ENCODE measurements at regions not wholly inside any gene's neighbourhood (a gene's known extent, or its start where the extent isn't known, plus 50 kb on each side); places are given as distances from the start of the nearest gene placed in this dataset.

GRCh38 chr2:60306267-60306861, 247.1 kb downstream of the BCL11A start:
- DNase-seq: no peak
- H3K36me3 ChIP-seq (ENCODE audit: control insufficient read depth, insufficient read depth, low read length): no peaks in the 10 kb centered on the region
- no peak overlapping the region for H2BK5ac ChIP-seq (ENCODE audit: low read length)

GRCh38 chr2:60303680-60304079, 249.8 kb downstream of the BCL11A start:
- no peak overlapping the region for H2BK15ac ChIP-seq (replicated peaks; ENCODE audit: low read depth)
- WGBS (ENCODE audit: extremely low coverage, insufficient coverage, low lambda C conversion rate): no CpG with 5 or more reads among the region's 2 CpGs
- no peak overlapping the region for H3K56ac ChIP-seq (ENCODE audit: low read length)
- DNase-seq: no peak
- no peak overlapping the region for H3K23ac ChIP-seq (ENCODE audit: low read length)
- H4K5ac ChIP-seq (ENCODE audit: low read length): no peak overlapping the region
- no peak overlapping the region for H3K4me2 ChIP-seq (ENCODE audit: low read length)
- H3K4me3 ChIP-seq (ENCODE audit: low read length): no peak overlapping the region
- H3K18ac ChIP-seq (ENCODE audit: low read length): no peak overlapping the region
- no peak overlapping the region for H3K9ac ChIP-seq (ENCODE audit: low read length)
- H3K36me3 ChIP-seq (ENCODE audit: control insufficient read depth, insufficient read depth, low read length): no peaks in the 10 kb centered on the region
- H2AK5ac ChIP-seq (ENCODE audit: low read length): no peak overlapping the region
- no peak overlapping the region for H3K4ac ChIP-seq (ENCODE audit: low read depth, low read length)
- no peak overlapping the region for H4K8ac ChIP-seq (ENCODE audit: low read depth, low read length)
- no peaks in the 10 kb centered on the region for H3K4me1 ChIP-seq (ENCODE audit: control insufficient read depth, low read depth, low read length)
- no peak overlapping the region for H2BK5ac ChIP-seq (ENCODE audit: low read length)
- no peaks in the 10 kb centered on the region for H3K79me1 ChIP-seq (ENCODE audit: low read length)
- no peak overlapping the region for H2BK120ac ChIP-seq (ENCODE audit: low read depth, low read length)
- no peak overlapping the region for H3K27ac ChIP-seq (ENCODE audit: low read depth, low read length)
- H3K79me2 ChIP-seq (ENCODE audit: control insufficient read depth, insufficient read depth, low read length): no peaks in the 10 kb centered on the region
- H3K27me3 ChIP-seq (ENCODE audit: insufficient read depth, low read length, poor library complexity): no peaks in the 10 kb centered on the region

More at GRCh38 chr2:60306267-60306861, 247.1 kb downstream of the BCL11A start:
- no peak overlapping the region for H3K56ac ChIP-seq (ENCODE audit: low read length)
- H2BK15ac ChIP-seq (replicated peaks; ENCODE audit: low read depth): no peak overlapping the region
- H3K9ac ChIP-seq (ENCODE audit: low read length): no peak overlapping the region
- H3K27ac ChIP-seq (ENCODE audit: low read depth, low read length): no peak overlapping the region
- no peak overlapping the region for H3K23ac ChIP-seq (ENCODE audit: low read length)
- H3K4me1 ChIP-seq (ENCODE audit: control insufficient read depth, low read depth, low read length): no peaks in the 10 kb centered on the region
- H4K8ac ChIP-seq (ENCODE audit: low read depth, low read length): no peak overlapping the region
- H3K27me3 ChIP-seq (ENCODE audit: insufficient read depth, low read length, poor library complexity): no peaks in the 10 kb centered on the region
- no peak overlapping the region for H3K18ac ChIP-seq (ENCODE audit: low read length)
- H2AK5ac ChIP-seq (ENCODE audit: low read length): no peak overlapping the region
- no peaks in the 10 kb centered on the region for H3K79me1 ChIP-seq (ENCODE audit: low read length)
- H4K5ac ChIP-seq (ENCODE audit: low read length): no peak overlapping the region
- no peaks in the 10 kb centered on the region for H3K79me2 ChIP-seq (ENCODE audit: control insufficient read depth, insufficient read depth, low read length)
- WGBS (ENCODE audit: extremely low coverage, insufficient coverage, low lambda C conversion rate): no CpG with 5 or more reads among the region's 5 CpGs
- H2BK120ac ChIP-seq (ENCODE audit: low read depth, low read length): no peak overlapping the region
- H3K4me2 ChIP-seq (ENCODE audit: low read length): no peak overlapping the region
- H3K4me3 ChIP-seq (ENCODE audit: low read length): no peak overlapping the region
- no peak overlapping the region for H3K4ac ChIP-seq (ENCODE audit: low read depth, low read length)

GRCh38 chr2:60302377-60303126, 250.9 kb downstream of the BCL11A start:
- Histone ChIP-seq H3K56ac (ENCODE audit: low read length) (no peak overlapping the region), H3K79me2 (ENCODE audit: control insufficient read depth, insufficient read depth, low read length) (no peaks in the 10 kb centered on the region), H2AK5ac (ENCODE audit: low read length) (no peak overlapping the region), H3K23ac (ENCODE audit: low read length) (no peak overlapping the region), H2BK120ac (ENCODE audit: low read depth, low read length) (no peak overlapping the region), H3K36me3 (ENCODE audit: control insufficient read depth, insufficient read depth, low read length) (no peaks in the 10 kb centered on the region), H4K5ac (ENCODE audit: low read length) (no peak overlapping the region), H2BK15ac (replicated peaks; ENCODE audit: low read depth) (no peak overlapping the region), H3K9ac (ENCODE audit: low read length) (no peak overlapping the region), H4K8ac (ENCODE audit: low read depth, low read length) (no peak overlapping the region), H3K4me3 (ENCODE audit: low read length) (no peak overlapping the region), H3K4me1 (ENCODE audit: control insufficient read depth, low read depth, low read length) (no peaks in the 10 kb centered on the region), H3K27ac (ENCODE audit: low read depth, low read length) (no peak overlapping the region), H2BK5ac (ENCODE audit: low read length) (no peak overlapping the region), H3K79me1 (ENCODE audit: low read length) (no peaks in the 10 kb centered on the region), H3K27me3 (ENCODE audit: insufficient read depth, low read length, poor library complexity) (no peaks in the 10 kb centered on the region), H3K4ac (ENCODE audit: low read depth, low read length) (no peak overlapping the region), H3K18ac (ENCODE audit: low read length) (no peak overlapping the region), H3K4me2 (ENCODE audit: low read length) (no peak overlapping the region)
- peak; percentile 48 for DNase-seq
- no CpG with 5 or more reads among the region's 6 CpGs for WGBS (ENCODE audit: extremely low coverage, insufficient coverage, low lambda C conversion rate)

GRCh38 chr2:60301726-60302125, 251.7 kb downstream of the BCL11A start:
- no peak overlapping the region for H2AK5ac ChIP-seq (ENCODE audit: low read length)
- H3K4me1 ChIP-seq (ENCODE audit: control insufficient read depth, low read depth, low read length): no peaks in the 10 kb centered on the region
- H2BK15ac ChIP-seq (replicated peaks; ENCODE audit: low read depth): no peak overlapping the region
- H3K79me1 ChIP-seq (ENCODE audit: low read length): no peaks in the 10 kb centered on the region
- H3K4me3 ChIP-seq (ENCODE audit: low read length): no peak overlapping the region
- no CpG with 5 or more reads among the region's 3 CpGs for WGBS (ENCODE audit: extremely low coverage, insufficient coverage, low lambda C conversion rate)
- no peak overlapping the region for H3K56ac ChIP-seq (ENCODE audit: low read length)
- DNase-seq: no peak
- H3K27me3 ChIP-seq (ENCODE audit: insufficient read depth, low read length, poor library complexity): no peaks in the 10 kb centered on the region
- no peak overlapping the region for H3K23ac ChIP-seq (ENCODE audit: low read length)
- H3K4me2 ChIP-seq (ENCODE audit: low read length): no peak overlapping the region
- H3K79me2 ChIP-seq (ENCODE audit: control insufficient read depth, insufficient read depth, low read length): no peaks in the 10 kb centered on the region
- H3K27ac ChIP-seq (ENCODE audit: low read depth, low read length): no peak overlapping the region
- no peak overlapping the region for H4K5ac ChIP-seq (ENCODE audit: low read length)
- no peak overlapping the region for H2BK120ac ChIP-seq (ENCODE audit: low read depth, low read length)
- H3K18ac ChIP-seq (ENCODE audit: low read length): no peak overlapping the region
- no peak overlapping the region for H3K4ac ChIP-seq (ENCODE audit: low read depth, low read length)
- H4K8ac ChIP-seq (ENCODE audit: low read depth, low read length): no peak overlapping the region
- no peaks in the 10 kb centered on the region for H3K36me3 ChIP-seq (ENCODE audit: control insufficient read depth, insufficient read depth, low read length)
- no peak overlapping the region for H3K9ac ChIP-seq (ENCODE audit: low read length)
- no peak overlapping the region for H2BK5ac ChIP-seq (ENCODE audit: low read length)

- Histone ChIP-seq H3K27ac (ENCODE audit: low read depth, low read length) (no peak overlapping the region), H3K56ac (ENCODE audit: low read length) (no peak overlapping the region), H3K36me3 (ENCODE audit: control insufficient read depth, insufficient read depth, low read length) (no peaks in the 10 kb centered on the region), H3K79me2 (ENCODE audit: control insufficient read depth, insufficient read depth, low read length) (no peaks in the 10 kb centered on the region), H2AK5ac (ENCODE audit: low read length) (no peak overlapping the region), H3K18ac (ENCODE audit: low read length) (no peak overlapping the region), H3K4me3 (ENCODE audit: low read length) (no peak overlapping the region), H3K79me1 (ENCODE audit: low read length) (no peaks in the 10 kb centered on the region), H3K4ac (ENCODE audit: low read depth, low read length) (no peak overlapping the region), H4K5ac (ENCODE audit: low read length) (no peak overlapping the region), H2BK15ac (replicated peaks; ENCODE audit: low read depth) (no peak overlapping the region), H3K4me1 (ENCODE audit: control insufficient read depth, low read depth, low read length) (no peaks in the 10 kb centered on the region), H3K4me2 (ENCODE audit: low read length) (no peak overlapping the region), H3K23ac (ENCODE audit: low read length) (no peak overlapping the region), H3K9ac (ENCODE audit: low read length) (no peak overlapping the region), H4K8ac (ENCODE audit: low read depth, low read length) (no peak overlapping the region), H2BK5ac (ENCODE audit: low read length) (no peak overlapping the region), H3K27me3 (ENCODE audit: insufficient read depth, low read length, poor library complexity) (no peaks in the 10 kb centered on the region), H2BK120ac (ENCODE audit: low read depth, low read length) (no peak overlapping the region)
- no CpG with 5 or more reads among the region's 8 CpGs for WGBS (ENCODE audit: extremely low coverage, insufficient coverage, low lambda C conversion rate)
- no peak for DNase-seq
Measured at GRCh38 chr2:60299179-60299578, 254.3 kb downstream of the BCL11A start.

All from mesendoderm (in vitro differentiated cells).